ENCODE measurements at regions not wholly inside any gene's neighbourhood (a gene's known extent, or its start where the extent isn't known, plus 50 kb on each side); places are given as distances from the start of the nearest gene placed in this dataset.

- TF ChIP-seq CHD7 (IDR thresholded peaks at IDR 0.05; ENCODE audit: insufficient replicate concordance, low read length) (no peak), JUN (IDR thresholded peaks at IDR 0.05; ENCODE audit: low read depth, low read length) (no peak), PHF8 (conservative IDR thresholded peaks at IDR 0.05; ENCODE audit: low read depth, low read length) (no peak), RNF2 (IDR thresholded peaks at IDR 0.05; ENCODE audit: borderline replicate concordance, low read depth, low read length, missing control alignments, poor library complexity, severe bottlenecking) (no peak), CEBPB (IDR thresholded peaks at IDR 0.05; ENCODE audit: low read depth, low read length) (no peak), GTF2F1 (IDR thresholded peaks at IDR 0.05; ENCODE audit: borderline replicate concordance, low read depth, low read length) (no peak), MAX (IDR thresholded peaks at IDR 0.05) (no peak)
Measured at GRCh38 chr11:71146846-71147245, 105.5 kb downstream of the SHANK2 start (continued).

Data from H1 (cell line).